K562 (cell line): ENCODE measurements at regions not wholly inside any gene's neighbourhood (a gene's known extent, or its start where the extent isn't known, plus 50 kb on each side); places are given as distances from the start of the nearest gene placed in this dataset.
A peak's percentile ranks its signal among the peaks of the same experiment; 100 is the strongest.

Source experiments
- ATAC-seq: fragments of 200-7000 bp; cut with Tn5 transposase; 3 replicates; pipeline ENCODE4 v1.9.1; 2020; ENCODE audit warnings: moderate library complexity
- BruUV-seq: library from RNA; stranded (reverse); fragments of 400-500 nt; replicated peaks from 2 replicates; lab custom pipeline; 2021; lab: Mats Ljungman, UMichigan
- CTCF ChIA-PET: fragments of 300-600 bp; formaldehyde crosslinking; extraction: SDS; loops from one replicate; lab custom pipeline; 2021; ENCODE audit warnings: low intra/inter-chr PET ratio; lab: Yijun Ruan, JAX
- POLR2A ChIA-PET: fragments of 300-600, 350-650 bp; sonication (Branson Sonifier 250); formaldehyde crosslinking; extraction: SDS; loops from one replicate; lab custom pipeline; 2021; ENCODE audit warnings: antibody characterized with exemption, inconsistent platforms; lab: Yijun Ruan, JAX
- DNase-seq, 4 experiments: peaks; one replicate each; pipeline versions ENCODE4 v3.0.0 to v3.0.0-alpha.2; 2011 to 2018; ENCODE audit warnings: low spot score in 3 of 4, mixed read lengths in 3 of 4; ENCODE audit errors: extremely low read depth in 1 of 4
- FAIRE-seq: peaks from 2 replicates; lab custom pipeline; 2011; peaks lifted over from hg19 to GRCh38; lab: Jason Lieb, UNC
- H2AFZ ChIP-seq: 2 replicates; pipeline ENCODE4 v1.6.0; 2011; ENCODE audit warnings: low read depth, low read length, control low read depth, inconsistent platforms
- H3K27ac ChIP-seq: fragments of 200-600 bp; 3 replicates; pipeline ENCODE4 v1.8.0; 2011; ENCODE audit warnings: low read depth, mild to moderate bottlenecking, control low read depth, inconsistent platforms, low read length, moderate library complexity, mixed read lengths; ENCODE audit errors: extremely low read depth
- H3K27me3 ChIP-seq, 2 experiments: fragments of 300-600 bp in 1 of 2; 2 replicates in 1 of 2; 3 replicates in 1 of 2; pipeline versions ENCODE4 v1.6.0 to v1.8.0; 2011; ENCODE audit warnings: inconsistent platforms in 2 of 2, low read length in 2 of 2, mild to moderate bottlenecking in 1 of 2, mixed read lengths in 1 of 2, moderate library complexity in 1 of 2; ENCODE audit not compliant: control insufficient read depth in 2 of 2, insufficient read depth in 2 of 2
- H3K36me3 ChIP-seq: fragments of 300-600 bp; 3 replicates; pipeline ENCODE4 v1.8.0; 2011; ENCODE audit warnings: mild to moderate bottlenecking, low read length, inconsistent platforms; ENCODE audit not compliant: control insufficient read depth, insufficient read depth
- H3K4me1 ChIP-seq, 2 experiments: fragments of 200-600 bp in 1 of 2; replicated peaks in 1 of 2; 2 replicates in 1 of 2; 3 replicates in 1 of 2; pipeline versions ENCODE4 v1.5.1 to v1.8.0; 2011; ENCODE audit warnings: inconsistent platforms in 2 of 2, low read length in 2 of 2, mild to moderate bottlenecking in 1 of 2, mixed read lengths in 1 of 2, moderate library complexity in 1 of 2; ENCODE audit not compliant: control insufficient read depth in 2 of 2, insufficient read depth in 2 of 2
- H3K4me2 ChIP-seq: 2 replicates; pipeline ENCODE4 v1.6.1; 2011; ENCODE audit warnings: low read length, control low read depth, inconsistent platforms, mixed read lengths; ENCODE audit not compliant: insufficient read depth
- H3K4me3 ChIP-seq: fragments of 200-600 bp; sonication (generic), shearing (Covaris generic); 2 replicates; pipeline ENCODE4 v1.5.1; 2016; ENCODE audit warnings: control low read depth, inconsistent platforms
- H3K79me2 ChIP-seq: fragments of 200-600 bp; 3 replicates; pipeline ENCODE4 v1.8.0; 2011; ENCODE audit warnings: low read length, inconsistent platforms; ENCODE audit not compliant: control insufficient read depth, insufficient read depth
- H3K9ac ChIP-seq, 2 experiments: 2 replicates each; pipeline versions ENCODE4 v1.6.0 to v1.6.1; 2011; ENCODE audit warnings: low read depth in 2 of 2, low read length in 2 of 2, control low read depth in 1 of 2, inconsistent platforms in 1 of 2, mild to moderate bottlenecking in 1 of 2, mixed read lengths in 1 of 2; ENCODE audit not compliant: insufficient read depth in 1 of 2
- H3K9me1 ChIP-seq: one replicate; pipeline ENCODE4 v1.6.0; 2011; ENCODE audit warnings: inconsistent platforms, mild to moderate bottlenecking, low read length, moderate library complexity; ENCODE audit not compliant: control insufficient read depth, insufficient read depth
- H3K9me3 ChIP-seq: replicated peaks from 2 replicates; pipeline ENCODE4 v1.5.1; 2011; ENCODE audit warnings: low read depth, low read length, inconsistent platforms; ENCODE audit not compliant: control insufficient read depth, insufficient read depth
- H4K20me1 ChIP-seq: replicated peaks from 2 replicates; pipeline ENCODE4 v1.6.1; 2011; ENCODE audit warnings: low read length, inconsistent platforms, mixed read lengths; ENCODE audit not compliant: control insufficient read depth, insufficient read depth
- E2F3 ChIP-seq: fragments of 250-450 bp; sonication (Bioruptor Pico); IDR thresholded peaks from 2 replicates; pipeline ENCODE4 v1.4.0; 2020; ENCODE audit warnings: mild to moderate bottlenecking
- HDAC8 ChIP-seq: fragments of 450-650 bp; IDR thresholded peaks from 2 replicates; pipeline ENCODE4 v1.6.1; 2016; ENCODE audit warnings: mild to moderate bottlenecking, missing genetic modification characterization, moderate library complexity, missing compliant biosample characterization
- RBM14 ChIP-seq: fragments of 200-400 bp; formaldehyde crosslinking; IDR thresholded peaks from 2 replicates; pipeline ENCODE4 v1.6.1; 2018; ENCODE audit warnings: low read depth, mild to moderate bottlenecking, low read length, moderate library complexity, borderline replicate concordance; ENCODE audit not compliant: insufficient read depth
- TAL1 ChIP-seq: fragments of 450-650 bp; IDR thresholded peaks from 2 replicates; pipeline ENCODE4 v1.6.1; 2016; ENCODE audit warnings: mild to moderate bottlenecking
- U2AF1 ChIP-seq: fragments of 200-400 bp; formaldehyde crosslinking; optimal IDR thresholded peaks from 2 replicates; pipeline ENCODE3; 2017; ENCODE audit warnings: mild to moderate bottlenecking, low read depth, low read length, moderate library complexity
- UBTF ChIP-seq, 2 experiments: IDR thresholded peaks; 2 replicates each; pipeline ENCODE4 v1.6.1; 2012; ENCODE audit warnings: improper control_type of control experiment in 2 of 2, low read depth in 2 of 2, low read length in 2 of 2, borderline replicate concordance in 1 of 2
- ZNF121 ChIP-seq: sonication (generic); formaldehyde crosslinking; conservative IDR thresholded peaks from 2 replicates; pipeline ENCODE4 v1.8.0; 2022; ENCODE audit warnings: missing genetic modification reagents
- ZNF644 ChIP-seq: fragments of 200-800 bp; sonication (Bioruptor generic); IDR thresholded peaks from 2 replicates; pipeline ENCODE4 v1.6.1; 2016; ENCODE audit warnings: low read depth, missing genetic modification characterization, missing compliant biosample characterization
- ZNF785 ChIP-seq: fragments of 250-450 bp; sonication (Bioruptor Pico); IDR thresholded peaks from 2 replicates; pipeline ENCODE4 v1.4.0; 2020; ENCODE audit warnings: mild to moderate bottlenecking
- WGBS: fragments of 100-300 bp; shearing (Covaris generic); methylation state at CpG from one replicate; pipeline ENCODE4 v1.1.6; 2016; ENCODE audit warnings: low coverage, mixed read lengths; ENCODE audit not compliant: insufficient coverage; ENCODE audit errors: missing lambda C conversion rate; 5-methylcytosine and 5-hydroxymethylcytosine counted together
- in situ Hi-C: fragments of 300-500 bp; cut with MboI; formaldehyde crosslinking; loops from 4 replicates; pipeline ENCODE4 v1.15.0; 2018; ENCODE audit warnings: inconsistent platforms, mixed read lengths
- intact Hi-C: fragments of 100-400 bp; cut with micrococcal nuclease; formaldehyde crosslinking; loops from 2 replicates; pipeline ENCODE4 v1.14.2; 2022
- TF ChIP-seq, protein P1 (sequence below): IDR thresholded peaks from 2 replicates; pipeline ENCODE4 v1.6.1; 2016; ENCODE audit warnings: missing genetic modification characterization, missing compliant biosample characterization
- TF ChIP-seq, protein P2 (sequence below): fragments of 250-450 bp; sonication (Bioruptor Pico); IDR thresholded peaks from 2 replicates; pipeline ENCODE4 v1.4.0; 2020

DNA sequence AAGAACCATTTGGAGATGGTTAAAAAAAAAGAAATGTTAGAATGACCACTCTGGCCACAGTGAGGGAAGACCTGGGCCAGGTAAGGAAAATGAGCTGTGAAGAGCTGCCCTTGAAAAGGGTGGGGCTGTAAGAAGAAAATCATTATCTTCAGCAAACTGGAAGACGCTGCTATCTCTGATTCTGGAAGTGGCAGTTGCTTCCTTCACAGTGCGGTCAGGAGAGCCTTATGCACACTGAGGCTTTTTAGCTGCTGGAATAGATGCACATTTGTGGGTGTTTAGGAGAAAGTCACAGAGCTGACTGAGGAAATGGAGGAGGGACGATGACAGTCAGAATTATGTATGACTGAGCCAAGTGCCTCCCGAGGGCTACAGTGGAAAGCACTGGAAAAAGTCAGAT lies 91.6 kb downstream of the TBX19 start (continued):
- TF ChIP-seq UBTF (IDR thresholded peaks at IDR 0.05; ENCODE audit: borderline replicate concordance in 1 of 2, low read depth in 2 of 2, low read length in 2 of 2), result 0 out of 4 replicates have a peak, but pooled peaks of 1 of the 2 experiments have one; percentile 34
- TF ChIP-seq ZNF644 (tag), result no peak
- TF ChIP-seq E2F3 (CRISPR knock-in tag), result 0 out of 2 replicates have a peak, but pooled peaks have one; percentile 23
- 0 out of 2 replicates have a peak, but pooled peaks have one; percentile 15 for TF ChIP-seq TAL1
- no peak for TF ChIP-seq U2AF1

- no peaks in the 10 kb centered on the region for H3K79me2 ChIP-seq
- intact Hi-C loops (no loop called here), in situ Hi-C loops (no loop called here)
- H3K4me1 ChIP-seq, result peaks cover 24 to 57% of the 10 kb centered on the region in 2 experiments
- H2AFZ ChIP-seq, result no peak overlapping the region
- no peaks in the 10 kb centered on the region for H3K9me1 ChIP-seq
- H3K9me3 ChIP-seq, result no peaks in the 10 kb centered on the region
- H3K9ac ChIP-seq, result no peak overlapping the region
- ChIA-PET CTCF (no interaction called here), POLR2A (interaction anchor here (0.8 to 2.2 kb wide), 4 partner anchors 9 to 99 kb away, joined by 3 to 6 read pairs (median 4); no protein-coding TSS in a partner anchor)
- no peak overlapping the region for H3K4me2 ChIP-seq
- no peak for ATAC-seq
- WGBS, result 73% methylated on average over 5 of the region's 5 CpGs
- no TSS peak for BruUV-seq
- H3K27ac ChIP-seq, result no peak overlapping the region
- no peak for DNase-seq
- no peak for FAIRE-seq
- H3K36me3 ChIP-seq, result no peaks in the 10 kb centered on the region
- H3K4me3 ChIP-seq, result no peak overlapping the region
- H4K20me1 ChIP-seq, result no peaks in the 10 kb centered on the region
- no peaks in the 10 kb centered on the region for H3K27me3 ChIP-seq
- TF ChIP-seq RBM14, result no peak
- no peak for TF ChIP-seq ZNF121
- TF ChIP-seq HDAC8 (tag), result no peak
- TF ChIP-seq, protein P1, sequence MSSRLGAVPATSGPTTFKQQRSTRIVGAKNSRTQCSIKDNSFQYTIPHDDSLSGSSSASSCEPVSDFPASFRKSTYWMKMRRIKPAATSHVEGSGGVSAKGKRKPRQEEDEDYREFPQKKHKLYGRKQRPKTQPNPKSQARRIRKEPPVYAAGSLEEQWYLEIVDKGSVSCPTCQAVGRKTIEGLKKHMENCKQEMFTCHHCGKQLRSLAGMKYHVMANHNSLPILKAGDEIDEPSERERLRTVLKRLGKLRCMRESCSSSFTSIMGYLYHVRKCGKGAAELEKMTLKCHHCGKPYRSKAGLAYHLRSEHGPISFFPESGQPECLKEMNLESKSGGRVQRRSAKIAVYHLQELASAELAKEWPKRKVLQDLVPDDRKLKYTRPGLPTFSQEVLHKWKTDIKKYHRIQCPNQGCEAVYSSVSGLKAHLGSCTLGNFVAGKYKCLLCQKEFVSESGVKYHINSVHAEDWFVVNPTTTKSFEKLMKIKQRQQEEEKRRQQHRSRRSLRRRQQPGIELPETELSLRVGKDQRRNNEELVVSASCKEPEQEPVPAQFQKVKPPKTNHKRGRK (tag), result no peak
- no peak for TF ChIP-seq ZNF785 (CRISPR knock-in tag)
- TF ChIP-seq, protein P2, sequence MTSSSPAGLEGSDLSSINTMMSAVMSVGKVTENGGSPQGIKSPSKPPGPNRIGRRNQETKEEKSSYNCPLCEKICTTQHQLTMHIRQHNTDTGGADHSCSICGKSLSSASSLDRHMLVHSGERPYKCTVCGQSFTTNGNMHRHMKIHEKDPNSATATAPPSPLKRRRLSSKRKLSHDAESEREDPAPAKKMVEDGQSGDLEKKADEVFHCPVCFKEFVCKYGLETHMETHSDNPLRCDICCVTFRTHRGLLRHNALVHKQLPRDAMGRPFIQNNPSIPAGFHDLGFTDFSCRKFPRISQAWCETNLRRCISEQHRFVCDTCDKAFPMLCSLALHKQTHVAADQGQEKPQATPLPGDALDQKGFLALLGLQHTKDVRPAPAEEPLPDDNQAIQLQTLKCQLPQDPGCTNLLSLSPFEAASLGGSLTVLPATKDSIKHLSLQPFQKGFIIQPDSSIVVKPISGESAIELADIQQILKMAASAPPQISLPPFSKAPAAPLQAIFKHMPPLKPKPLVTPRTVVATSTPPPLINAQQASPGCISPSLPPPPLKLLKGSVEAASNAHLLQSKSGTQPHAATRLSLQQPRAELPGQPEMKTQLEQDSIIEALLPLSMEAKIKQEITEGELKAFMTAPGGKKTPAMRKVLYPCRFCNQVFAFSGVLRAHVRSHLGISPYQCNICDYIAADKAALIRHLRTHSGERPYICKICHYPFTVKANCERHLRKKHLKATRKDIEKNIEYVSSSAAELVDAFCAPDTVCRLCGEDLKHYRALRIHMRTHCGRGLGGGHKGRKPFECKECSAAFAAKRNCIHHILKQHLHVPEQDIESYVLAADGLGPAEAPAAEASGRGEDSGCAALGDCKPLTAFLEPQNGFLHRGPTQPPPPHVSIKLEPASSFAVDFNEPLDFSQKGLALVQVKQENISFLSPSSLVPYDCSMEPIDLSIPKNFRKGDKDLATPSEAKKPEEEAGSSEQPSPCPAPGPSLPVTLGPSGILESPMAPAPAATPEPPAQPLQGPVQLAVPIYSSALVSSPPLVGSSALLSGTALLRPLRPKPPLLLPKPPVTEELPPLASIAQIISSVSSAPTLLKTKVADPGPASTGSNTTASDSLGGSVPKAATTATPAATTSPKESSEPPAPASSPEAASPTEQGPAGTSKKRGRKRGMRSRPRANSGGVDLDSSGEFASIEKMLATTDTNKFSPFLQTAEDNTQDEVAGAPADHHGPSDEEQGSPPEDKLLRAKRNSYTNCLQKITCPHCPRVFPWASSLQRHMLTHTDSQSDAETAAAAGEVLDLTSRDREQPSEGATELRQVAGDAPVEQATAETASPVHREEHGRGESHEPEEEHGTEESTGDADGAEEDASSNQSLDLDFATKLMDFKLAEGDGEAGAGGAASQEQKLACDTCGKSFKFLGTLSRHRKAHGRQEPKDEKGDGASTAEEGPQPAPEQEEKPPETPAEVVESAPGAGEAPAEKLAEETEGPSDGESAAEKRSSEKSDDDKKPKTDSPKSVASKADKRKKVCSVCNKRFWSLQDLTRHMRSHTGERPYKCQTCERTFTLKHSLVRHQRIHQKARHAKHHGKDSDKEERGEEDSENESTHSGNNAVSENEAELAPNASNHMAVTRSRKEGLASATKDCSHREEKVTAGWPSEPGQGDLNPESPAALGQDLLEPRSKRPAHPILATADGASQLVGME, result no peak
Measured at GRCh38 chr1:168371477-168371876, 90.8 kb downstream of the TBX19 start.
